ENCODE measurements at regions not wholly inside any gene's neighbourhood (a gene's known extent, or its start where the extent isn't known, plus 50 kb on each side); places are given as distances from the start of the nearest gene placed in this dataset.

DNA sequence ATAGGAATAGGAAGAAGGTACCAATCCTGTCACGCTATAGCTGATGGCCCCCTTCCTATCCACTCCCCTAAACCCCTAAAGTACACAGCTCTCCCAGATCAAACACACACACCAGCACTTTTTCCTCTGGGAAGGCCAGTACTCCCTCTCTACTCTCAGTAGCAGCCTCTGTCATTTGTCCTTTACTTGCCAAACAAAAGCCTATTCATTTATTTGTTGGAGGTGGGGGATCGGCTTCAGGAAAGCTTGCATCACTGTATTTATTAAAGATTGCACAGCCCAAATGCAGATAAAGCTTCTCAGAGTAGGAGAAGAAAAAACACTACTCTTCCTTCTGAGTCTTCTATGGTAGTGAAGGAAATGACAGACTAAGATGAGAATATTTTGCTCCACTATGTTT is 429.7 kb upstream of the RASGRP1 start (continued):
- TF ChIP-seq, protein P1, sequence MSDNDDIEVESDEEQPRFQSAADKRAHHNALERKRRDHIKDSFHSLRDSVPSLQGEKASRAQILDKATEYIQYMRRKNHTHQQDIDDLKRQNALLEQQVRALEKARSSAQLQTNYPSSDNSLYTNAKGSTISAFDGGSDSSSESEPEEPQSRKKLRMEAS (CRISPR knock-in tag; IDR thresholded peaks at IDR 0.05) = no peak
- no peak for TF ChIP-seq CREM (CRISPR knock-in tag; IDR thresholded peaks at IDR 0.05)
- TF ChIP-seq NR3C1 (CRISPR knock-in tag; conservative IDR thresholded peaks at IDR 0.05; ENCODE audit: low read depth) = no peak
- TF ChIP-seq, protein P2, sequence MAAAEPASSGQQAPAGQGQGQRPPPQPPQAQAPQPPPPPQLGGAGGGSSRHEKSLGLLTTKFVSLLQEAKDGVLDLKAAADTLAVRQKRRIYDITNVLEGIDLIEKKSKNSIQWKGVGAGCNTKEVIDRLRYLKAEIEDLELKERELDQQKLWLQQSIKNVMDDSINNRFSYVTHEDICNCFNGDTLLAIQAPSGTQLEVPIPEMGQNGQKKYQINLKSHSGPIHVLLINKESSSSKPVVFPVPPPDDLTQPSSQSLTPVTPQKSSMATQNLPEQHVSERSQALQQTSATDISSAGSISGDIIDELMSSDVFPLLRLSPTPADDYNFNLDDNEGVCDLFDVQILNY (CRISPR knock-in tag; IDR thresholded peaks at IDR 0.05) = no peak
- no peak for TF ChIP-seq ZNF219 (CRISPR knock-in tag; IDR thresholded peaks at IDR 0.05; ENCODE audit: borderline replicate concordance)

DNA sequence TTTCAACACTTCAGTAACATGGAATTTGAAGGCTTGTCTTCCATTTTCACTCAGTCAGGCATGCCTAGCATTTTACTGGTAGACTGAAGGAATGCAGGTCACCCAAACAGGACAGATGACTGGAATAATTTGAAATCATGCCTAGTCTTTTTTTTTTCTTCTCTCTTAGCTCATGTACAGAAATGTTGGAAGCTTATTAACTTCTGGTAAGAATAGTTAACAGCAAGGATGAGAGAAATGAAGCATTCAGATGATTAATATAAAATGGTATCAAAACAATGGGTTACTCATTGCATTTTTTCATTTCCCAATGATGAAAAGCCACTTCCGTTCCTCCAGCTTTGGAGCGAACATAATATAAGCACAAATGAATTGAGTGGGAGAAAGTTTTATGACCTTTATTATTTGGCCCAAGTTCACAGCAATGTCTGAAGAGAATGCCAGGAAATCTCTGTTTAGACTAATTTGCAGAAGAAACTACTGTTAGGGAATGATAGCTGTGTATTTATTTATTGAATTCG is 431.6 kb upstream of the RASGRP1 start:
- no peaks in the 10 kb centered on the region for H3K4me1 Mint-ChIP-seq
- POLR2A ChIA-PET = no interaction called here

DNA sequence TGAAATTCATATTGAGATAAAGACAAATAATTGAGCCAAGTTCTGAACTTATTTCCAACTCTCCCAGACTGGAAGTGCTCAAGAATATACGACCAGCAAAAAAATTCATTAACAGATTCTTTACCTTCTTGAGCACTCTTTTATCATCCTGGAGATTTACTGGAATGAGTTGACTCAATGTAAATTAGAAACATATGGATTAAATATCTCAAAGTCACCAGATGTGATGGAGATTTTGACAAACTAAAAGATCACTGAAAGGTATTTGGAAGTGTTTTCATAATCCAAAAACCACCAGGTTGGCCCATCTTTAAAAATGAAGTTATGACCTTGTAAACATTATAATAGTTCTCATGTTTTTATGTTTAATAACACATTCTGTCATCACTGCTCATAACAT is 433.2 kb upstream of the RASGRP1 start:
- Mint-ChIP-seq H3K27ac (no peak overlapping the region), H3K9me3 (peaks cover 15% of the 10 kb centered on the region), H3K36me3 (no peaks in the 10 kb centered on the region), H3K4me1 (no peaks in the 10 kb centered on the region), H3K4me3 (no peak overlapping the region), H3K27me3 (ENCODE audit: low read depth) (no peaks in the 10 kb centered on the region; the same call in 1 of the 2 replicates)
- TF ChIP-seq SMAD3 (CRISPR knock-in tag; IDR thresholded peaks at IDR 0.05; ENCODE audit: borderline replicate concordance) = no peak
- TF ChIP-seq, protein P3, sequence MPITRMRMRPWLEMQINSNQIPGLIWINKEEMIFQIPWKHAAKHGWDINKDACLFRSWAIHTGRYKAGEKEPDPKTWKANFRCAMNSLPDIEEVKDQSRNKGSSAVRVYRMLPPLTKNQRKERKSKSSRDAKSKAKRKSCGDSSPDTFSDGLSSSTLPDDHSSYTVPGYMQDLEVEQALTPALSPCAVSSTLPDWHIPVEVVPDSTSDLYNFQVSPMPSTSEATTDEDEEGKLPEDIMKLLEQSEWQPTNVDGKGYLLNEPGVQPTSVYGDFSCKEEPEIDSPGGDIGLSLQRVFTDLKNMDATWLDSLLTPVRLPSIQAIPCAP (CRISPR knock-in tag; IDR thresholded peaks at IDR 0.05) = no peak
- TF ChIP-seq OVOL2 (CRISPR knock-in tag; IDR thresholded peaks at IDR 0.05; ENCODE audit: borderline replicate concordance) = no peak
- ChIA-PET CTCF (interaction anchor here (1.3 kb wide), 1 partner anchor 144 kb away, joined by 3 read pairs; no protein-coding TSS in a partner anchor), POLR2A (no interaction called here)
- no peak for ATAC-seq
- DNase-seq (ENCODE audit: low spot score) = no peak

More for the DNA sequence above, 431.6 kb upstream of the RASGRP1 start:
- no peak for TF ChIP-seq TEAD4 (CRISPR knock-in tag; IDR thresholded peaks at IDR 0.05)
- TF ChIP-seq FOXK1 (CRISPR knock-in tag; IDR thresholded peaks at IDR 0.05) = no peak
- DNase-seq (ENCODE audit: low spot score) (no peak), ATAC-seq (no peak)
- CTCF ChIA-PET = no interaction called here
- H3K36me3 Mint-ChIP-seq = no peaks in the 10 kb centered on the region
- peaks cover 9% of the 10 kb centered on the region for H3K9me3 Mint-ChIP-seq
- H3K27ac Mint-ChIP-seq = no peak overlapping the region
- H3K4me3 Mint-ChIP-seq = no peak overlapping the region
- H3K27me3 Mint-ChIP-seq (ENCODE audit: low read depth) = no peaks in the 10 kb centered on the region; the same call in 1 of the 2 replicates

DNA sequence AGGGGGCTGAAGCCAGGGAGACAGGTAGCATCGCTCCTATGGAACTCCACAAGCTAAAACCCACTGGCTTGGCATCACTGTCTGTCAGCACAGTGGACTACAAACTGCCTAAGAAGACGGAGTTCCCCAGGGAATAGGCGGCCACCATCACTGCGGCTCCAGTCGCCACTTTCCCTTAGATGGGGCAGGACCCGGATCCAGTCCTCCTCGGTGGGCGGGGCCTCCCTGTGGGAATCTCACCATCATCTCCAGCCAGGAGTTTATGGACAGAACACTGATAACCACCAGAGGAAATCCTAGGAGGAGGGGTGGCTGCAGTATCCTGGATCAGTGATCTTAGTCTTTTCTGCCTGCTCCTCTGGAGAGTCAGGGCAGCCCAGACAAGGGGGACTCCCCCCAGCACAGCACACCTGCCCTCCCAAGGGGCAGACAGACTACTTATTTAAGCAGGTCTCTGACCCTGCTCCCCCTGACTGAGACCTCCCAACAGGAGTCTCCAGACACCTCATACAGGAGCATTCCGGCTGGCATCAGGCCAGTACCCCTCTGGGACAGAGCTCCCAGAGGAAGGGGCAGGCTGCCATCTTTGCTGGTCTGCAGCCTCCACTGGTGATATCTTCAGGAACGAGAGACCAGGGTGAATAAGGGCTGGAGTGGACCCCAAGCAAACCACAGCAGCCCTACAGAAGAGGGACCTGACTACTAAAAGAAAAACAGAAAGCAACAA is 435.6 kb upstream of the RASGRP1 start:
- ChIA-PET CTCF (interaction anchor here (1.2 kb wide), 1 partner anchor 172 kb away, joined by 3 read pairs; no protein-coding TSS in a partner anchor), POLR2A (no interaction called here)
- H3K27me3 Mint-ChIP-seq (ENCODE audit: low read depth) = no peaks in the 10 kb centered on the region; the same call in 1 of the 2 replicates
- ATAC-seq = no peak
- peaks cover 9% of the 10 kb centered on the region for H3K4me1 Mint-ChIP-seq
- no peak for DNase-seq (ENCODE audit: low spot score)
- H3K36me3 Mint-ChIP-seq = peaks cover 4% of the 10 kb centered on the region
- TF ChIP-seq ZNF263 (CRISPR knock-in tag; IDR thresholded peaks at IDR 0.05; ENCODE audit: low read depth) (no peak), SP1 (CRISPR knock-in tag; conservative IDR thresholded peaks at IDR 0.05) (no peak), PRRX2 (CRISPR knock-in tag; IDR thresholded peaks at IDR 0.05) (no peak), RELA (CRISPR knock-in tag; IDR thresholded peaks at IDR 0.05; ENCODE audit: borderline replicate concordance) (no peak), KAT7 (CRISPR knock-in tag; IDR thresholded peaks at IDR 0.05; ENCODE audit: borderline replicate concordance) (no peak)
- TF ChIP-seq, protein P4, sequence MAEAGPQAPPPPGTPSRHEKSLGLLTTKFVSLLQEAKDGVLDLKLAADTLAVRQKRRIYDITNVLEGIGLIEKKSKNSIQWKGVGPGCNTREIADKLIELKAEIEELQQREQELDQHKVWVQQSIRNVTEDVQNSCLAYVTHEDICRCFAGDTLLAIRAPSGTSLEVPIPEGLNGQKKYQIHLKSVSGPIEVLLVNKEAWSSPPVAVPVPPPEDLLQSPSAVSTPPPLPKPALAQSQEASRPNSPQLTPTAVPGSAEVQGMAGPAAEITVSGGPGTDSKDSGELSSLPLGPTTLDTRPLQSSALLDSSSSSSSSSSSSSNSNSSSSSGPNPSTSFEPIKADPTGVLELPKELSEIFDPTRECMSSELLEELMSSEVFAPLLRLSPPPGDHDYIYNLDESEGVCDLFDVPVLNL (CRISPR knock-in tag; IDR thresholded peaks at IDR 0.05; ENCODE audit: borderline replicate concordance, low read depth) = no peak
- no peak overlapping the region for H3K27ac Mint-ChIP-seq
- no peak overlapping the region for H3K4me3 Mint-ChIP-seq
- H3K9me3 Mint-ChIP-seq = peaks cover 26% of the 10 kb centered on the region
